ENCODE measurements at regions not wholly inside any gene's neighbourhood (a gene's known extent, or its start where the extent isn't known, plus 50 kb on each side); places are given as distances from the start of the nearest gene placed in this dataset.

- Histone ChIP-seq H3K79me1 (ENCODE audit: low read depth, low read length) (no peaks in the 10 kb centered on the region), H3K23me2 (ENCODE audit: low read depth, low read length) (no peaks in the 10 kb centered on the region), H3K23ac (ENCODE audit: insufficient read length) (no peak overlapping the region), H3K27ac (ENCODE audit: low read depth, low read length) (no peak overlapping the region), H2BK120ac (replicated peaks; ENCODE audit: low read depth, low read length) (no peak overlapping the region), H3K79me2 (ENCODE audit: control insufficient read depth in 1 of 2, insufficient read depth in 2 of 2, low read length in 2 of 2) (no peaks in the 10 kb centered on the region), H2BK5ac (ENCODE audit: low read depth, low read length) (no peak overlapping the region), H3K56ac (replicated peaks; ENCODE audit: insufficient read length, low read depth, low read length) (no peak overlapping the region), H3K9ac (replicated peaks in 1 of 4; ENCODE audit: extremely low read depth in 1 of 4, low read depth in 3 of 4, low read length in 3 of 4) (no peak overlapping the region), H3K14ac (ENCODE audit: insufficient read length) (no peak overlapping the region), H3K4me1 (replicated peaks in 1 of 4; ENCODE audit: control insufficient read depth in 3 of 4, insufficient read depth in 4 of 4, low read length in 3 of 4) (no peaks in the 10 kb centered on the region), H4K91ac (replicated peaks; ENCODE audit: insufficient read length, low read length) (no peak overlapping the region), H3K4ac (replicated peaks; ENCODE audit: insufficient read length, low read depth, low read length) (no peak overlapping the region), H3K18ac (ENCODE audit: extremely low read depth, low read length) (no peak overlapping the region), H3K9me3 (ENCODE audit: insufficient read depth in 2 of 2, low read depth in 1 of 2, low read length in 1 of 2) (no peaks in the 10 kb centered on the region), H2BK12ac (ENCODE audit: low read depth, low read length) (no peak overlapping the region), H2AK5ac (ENCODE audit: low read depth, low read length) (no peak overlapping the region), H2BK15ac (ENCODE audit: low read length) (no peak overlapping the region), H3K4me2 (ENCODE audit: insufficient read depth in 1 of 2, low read depth in 2 of 2, low read length in 2 of 2) (no peak overlapping the region), H2AFZ (ENCODE audit: low read length) (no peak overlapping the region), H3K36me3 (ENCODE audit: control insufficient read depth in 2 of 4, insufficient read depth in 4 of 4, low read length in 3 of 4) (no peaks in the 10 kb centered on the region), H4K5ac (ENCODE audit: insufficient read length, low read depth, low read length) (no peak overlapping the region), H4K8ac (ENCODE audit: extremely low read depth, insufficient read depth, low read length) (no peak overlapping the region), H3K27me3 (replicated peaks in 1 of 4; ENCODE audit: control insufficient read depth in 3 of 4, extremely low read depth in 1 of 4, insufficient read depth in 3 of 4, low read length in 3 of 4) (no peaks in the 10 kb centered on the region), H3K4me3 (ENCODE audit: extremely low read depth in 1 of 4, insufficient read depth in 2 of 4, low read depth in 3 of 4, low read length in 4 of 4) (no peak overlapping the region), H4K20me1 (replicated peaks in 1 of 2; ENCODE audit: control insufficient read depth in 1 of 2, insufficient read depth in 2 of 2, low read length in 2 of 2) (no peaks in the 10 kb centered on the region), H2BK20ac (ENCODE audit: low read length) (no peak overlapping the region)
- DNase-seq (ENCODE audit: low read depth in 1 of 2, low spot score in 2 of 2) (no peak), FAIRE-seq (no peak)
- WGBS, 2 experiments (ENCODE audit: extremely low coverage in 1 of 2, insufficient coverage in 1 of 2, insufficient read length in 1 of 2, insufficient replicate concordance in 2 of 2, low coverage in 1 of 2, low lambda C conversion rate in 2 of 2, missing lambda C conversion rate in 1 of 2): 88% methylated on average over 3 of the region's 3 CpGs; no CpG with 5 or more reads in 1 of the 2 experiments
- CTCF ChIA-PET (ENCODE audit: partially characterized antibody): interaction anchor here (0.9 to 1.1 kb wide), 2 partner anchors 36 to 127 kb away, joined by 3 to 4 read pairs; no protein-coding TSS in a partner anchor
- POLR2A ChIA-PET (ENCODE audit: partially characterized antibody): interaction anchor here (0.9 kb wide), 1 partner anchor 35 kb away, joined by 3 read pairs; no protein-coding TSS in a partner anchor
- TF ChIP-seq RBBP5 (IDR thresholded peaks at IDR 0.05; ENCODE audit: borderline replicate concordance, low read depth, low read length) (no peak), POLR2A (IDR thresholded peaks at IDR 0.05; ENCODE audit: control extremely low read depth in 1 of 2, low read depth in 2 of 2, low read length in 2 of 2) (no peak), POU5F1 (IDR thresholded peaks at IDR 0.05; ENCODE audit: low read depth, low read length) (no peak), SP1 (IDR thresholded peaks at IDR 0.05; ENCODE audit: low read depth, low read length) (no peak), SP2 (IDR thresholded peaks at IDR 0.05; ENCODE audit: low read length) (no peak), MAFK (IDR thresholded peaks at IDR 0.05; ENCODE audit: low read depth, low read length) (no peak), GABPA (IDR thresholded peaks at IDR 0.05; ENCODE audit: borderline replicate concordance, insufficient read depth, low read length) (no peak), CEBPB (IDR thresholded peaks at IDR 0.05; ENCODE audit: low read depth, low read length) (no peak), SAP30 (IDR thresholded peaks at IDR 0.05; ENCODE audit: insufficient read depth, insufficient replicate concordance, low read length) (no peak), CBX5 (IDR thresholded peaks at IDR 0.05; ENCODE audit: low read depth, low read length) (no peak), KDM5A (IDR thresholded peaks at IDR 0.05; ENCODE audit: low read length) (no peak), TCF12 (IDR thresholded peaks at IDR 0.05; ENCODE audit: low read depth, low read length) (no peak)
These were observed 170.4 kb downstream of the NOC3L start for GRCh38 chr10:94192333-94192732.

All from H1 (cell line).